NCI-H146 (cell line): ENCODE measurements at regions not wholly inside any gene's neighbourhood (a gene's known extent, or its start where the extent isn't known, plus 50 kb on each side); places are given as distances from the start of the nearest gene placed in this dataset.

Experiments used
- DNase-seq: peaks from one replicate; lab custom pipeline; 2025; lab: John Stamatoyannopoulos, UW

GRCh38 chr1:4871373-4871772 lies 217.0 kb downstream of the AJAP1 start:
- DNase-seq = no peak

- DNase-seq = no peak
Observed at GRCh38 chr1:4868521-4868920, 214.1 kb downstream of the AJAP1 start.

GRCh38 chr1:4856396-4856795 lies 202.0 kb downstream of the AJAP1 start:
- no peak for DNase-seq

GRCh38 chr1:4854367-4854766 lies 200.0 kb downstream of the AJAP1 start:
- no peak for DNase-seq

GRCh38 chr1:4853904-4854303 lies 199.5 kb downstream of the AJAP1 start:
- no peak for DNase-seq

GRCh38 chr1:4851385-4852065 lies 197.1 kb downstream of the AJAP1 start:
- DNase-seq = no peak

- DNase-seq = no peak
Observed at GRCh38 chr1:4848431-4848830, 194.0 kb downstream of the AJAP1 start.

GRCh38 chr1:4847711-4848110 lies 193.3 kb downstream of the AJAP1 start:
- no peak for DNase-seq
